GM20000 (cell line): ENCODE measurements at regions not wholly inside any gene's neighbourhood (a gene's known extent, or its start where the extent isn't known, plus 50 kb on each side); places are given as distances from the start of the nearest gene placed in this dataset.

Source experiments
- DNase-seq: peaks from one replicate; pipeline ENCODE4 v3.0.0; 2012; ENCODE audit warnings: low spot score
- TF ChIP-seq, protein P1 (sequence below): IDR thresholded peaks from 2 replicates; pipeline ENCODE4 v1.5.1; 2012; ENCODE audit warnings: mild to moderate bottlenecking, control low read depth; ENCODE audit errors: extremely low read depth, missing control alignments

DNA sequence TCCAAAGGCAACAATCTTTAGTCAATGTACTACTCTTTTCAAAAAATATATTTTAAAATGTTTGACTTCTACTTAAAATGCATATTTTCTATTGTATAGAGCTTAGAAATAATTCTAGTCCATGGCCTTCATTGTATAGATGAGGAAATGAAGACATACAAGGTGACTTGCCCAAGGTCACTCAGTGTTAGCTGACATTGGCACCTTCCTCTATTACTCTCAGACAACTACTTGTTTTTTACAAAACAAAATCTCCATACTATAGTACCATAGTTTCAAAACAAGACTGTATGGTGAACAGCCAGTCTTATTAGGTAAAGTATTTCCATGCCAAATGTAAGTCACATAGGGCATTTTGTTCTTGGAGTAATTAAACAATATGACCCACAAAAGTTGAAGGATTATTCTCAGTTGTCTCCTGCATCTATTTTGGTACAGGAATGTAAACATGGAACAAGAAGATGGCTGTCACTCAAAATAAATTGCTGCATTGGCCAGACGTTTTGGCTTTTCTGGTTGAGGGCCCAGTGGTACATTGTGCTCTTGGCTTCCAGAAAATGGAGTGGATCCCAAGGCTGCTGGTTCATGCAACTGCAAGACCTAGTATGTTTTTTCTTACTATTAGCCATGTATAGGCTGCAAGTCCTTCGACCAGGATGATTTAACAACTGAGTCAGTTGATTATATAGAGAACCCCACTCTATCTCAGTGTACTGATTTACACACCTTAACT lies 54.3 kb upstream of the NOX3 start:
- no peak for DNase-seq
- TF ChIP-seq, protein P1, sequence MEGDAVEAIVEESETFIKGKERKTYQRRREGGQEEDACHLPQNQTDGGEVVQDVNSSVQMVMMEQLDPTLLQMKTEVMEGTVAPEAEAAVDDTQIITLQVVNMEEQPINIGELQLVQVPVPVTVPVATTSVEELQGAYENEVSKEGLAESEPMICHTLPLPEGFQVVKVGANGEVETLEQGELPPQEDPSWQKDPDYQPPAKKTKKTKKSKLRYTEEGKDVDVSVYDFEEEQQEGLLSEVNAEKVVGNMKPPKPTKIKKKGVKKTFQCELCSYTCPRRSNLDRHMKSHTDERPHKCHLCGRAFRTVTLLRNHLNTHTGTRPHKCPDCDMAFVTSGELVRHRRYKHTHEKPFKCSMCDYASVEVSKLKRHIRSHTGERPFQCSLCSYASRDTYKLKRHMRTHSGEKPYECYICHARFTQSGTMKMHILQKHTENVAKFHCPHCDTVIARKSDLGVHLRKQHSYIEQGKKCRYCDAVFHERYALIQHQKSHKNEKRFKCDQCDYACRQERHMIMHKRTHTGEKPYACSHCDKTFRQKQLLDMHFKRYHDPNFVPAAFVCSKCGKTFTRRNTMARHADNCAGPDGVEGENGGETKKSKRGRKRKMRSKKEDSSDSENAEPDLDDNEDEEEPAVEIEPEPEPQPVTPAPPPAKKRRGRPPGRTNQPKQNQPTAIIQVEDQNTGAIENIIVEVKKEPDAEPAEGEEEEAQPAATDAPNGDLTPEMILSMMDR: no peak

DNA sequence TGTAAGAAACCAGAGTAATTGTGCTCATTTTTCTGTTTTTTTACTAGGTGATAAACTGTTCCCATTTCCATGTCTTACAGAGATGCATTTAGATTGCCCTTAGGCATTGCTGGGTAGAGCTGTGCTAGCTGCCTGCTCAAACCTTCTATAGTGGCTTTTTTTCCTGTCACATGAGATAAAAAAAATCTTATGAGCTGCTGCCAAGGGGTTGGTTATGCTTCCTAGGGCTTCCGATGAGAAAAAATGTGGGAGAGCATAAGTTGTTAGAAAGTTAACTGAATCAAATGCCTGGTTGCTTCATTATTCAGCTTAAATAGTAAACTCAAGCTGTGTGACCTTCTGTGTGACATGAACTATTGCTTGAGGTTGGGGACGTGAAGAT lies 50.0 kb upstream of the NOX3 start:
- TF ChIP-seq, protein P1: no peak
- no peak for DNase-seq
